OCI-LY7 (cell line): ENCODE measurements at regions not wholly inside any gene's neighbourhood (a gene's known extent, or its start where the extent isn't known, plus 50 kb on each side); places are given as distances from the start of the nearest gene placed in this dataset.
A peak's percentile ranks its signal among the peaks of the same experiment; 100 is the strongest.

Source experiments
- BruUV-seq: library from RNA; stranded (reverse); fragments of 400-500 nt; replicated peaks from 2 replicates; lab custom pipeline; 2021; lab: Mats Ljungman, UMichigan
- CTCF ChIA-PET: fragments of 300-600 bp; sonication (Branson Sonifier 250); formaldehyde crosslinking; loops from one replicate; lab custom pipeline; 2022; ENCODE audit warnings: antibody characterized with exemption; ENCODE audit not compliant: unreplicated experiment; lab: Charles Lee
- POLR2A ChIA-PET: fragments of 300-600 bp; sonication (Branson Sonifier 250); formaldehyde crosslinking; loops from one replicate; lab custom pipeline; 2022; ENCODE audit warnings: antibody characterized with exemption; lab: Charles Lee
- DNase-seq: peaks from one replicate; pipeline ENCODE4 v3.0.0-alpha.2; 2015; ENCODE audit warnings: low spot score
- H2AFZ ChIP-seq: fragments of 200-600 bp; sonication (generic), shearing (Covaris generic); 2 replicates; pipeline ENCODE4 v1.6.1; 2014; ENCODE audit warnings: mild to moderate bottlenecking, antibody characterized with exemption, low read length, moderate library complexity
- H3K27ac ChIP-seq: fragments of 200-600 bp; sonication (generic); 2 replicates; pipeline ENCODE4 v1.5.1; 2014; ENCODE audit warnings: mixed run types, low read depth, mild to moderate bottlenecking, moderate library complexity, low read length, inconsistent platforms; ENCODE audit not compliant: poor library complexity, severe bottlenecking
- H3K36me3 ChIP-seq: fragments of 200-600 bp; sonication (generic); 2 replicates; pipeline ENCODE4 v1.6.1; 2014; ENCODE audit warnings: mild to moderate bottlenecking, antibody characterized with exemption, low read length, moderate library complexity, mixed read lengths; ENCODE audit not compliant: insufficient read depth
- H3K4me1 ChIP-seq: fragments of 200-600 bp; sonication (generic); 2 replicates; pipeline ENCODE4 v1.5.1; 2014; ENCODE audit warnings: mild to moderate bottlenecking, low read length; ENCODE audit not compliant: insufficient read depth, poor library complexity, severe bottlenecking
- H3K4me2 ChIP-seq: fragments of 200-600 bp; sonication (generic); 2 replicates; pipeline ENCODE4 v1.6.1; 2014; ENCODE audit warnings: mild to moderate bottlenecking, low read length
- H3K4me3 ChIP-seq: fragments of 200-600 bp; sonication (generic); 2 replicates; pipeline ENCODE4 v1.5.1; 2014; ENCODE audit warnings: mild to moderate bottlenecking, low read depth, low read length; ENCODE audit not compliant: poor library complexity, severe bottlenecking
- H3K79me2 ChIP-seq: fragments of 200-600 bp; sonication (generic); 2 replicates; pipeline ENCODE4 v1.6.1; 2016; ENCODE audit warnings: low read depth, mild to moderate bottlenecking, low read length, moderate library complexity, mixed read lengths; ENCODE audit not compliant: insufficient read depth
- H3K9me2 ChIP-seq: fragments of 200-600 bp; sonication (generic); 2 replicates; pipeline ENCODE4 v1.6.1; 2016; ENCODE audit warnings: mild to moderate bottlenecking, low read length, mixed read lengths; ENCODE audit not compliant: insufficient read depth
- H3K9me3 ChIP-seq: fragments of 200-600 bp; sonication (generic); 2 replicates; pipeline ENCODE4 v1.6.1; 2014; ENCODE audit warnings: mild to moderate bottlenecking, mixed run types, low read length, mixed read lengths
- H4K20me1 ChIP-seq: fragments of 200-600 bp; sonication (generic); 2 replicates; pipeline ENCODE4 v1.6.1; 2014; ENCODE audit warnings: mild to moderate bottlenecking, antibody characterized with exemption, low read length, moderate library complexity, mixed read lengths; ENCODE audit not compliant: insufficient read depth
- CTCF ChIP-seq: fragments of 200-600 bp; sonication (generic); conservative IDR thresholded peaks from 2 replicates; pipeline ENCODE4 v1.5.1; 2014; ENCODE audit warnings: mild to moderate bottlenecking, antibody characterized with exemption, low read length, moderate library complexity, mixed read lengths
- EZH2phosphoT487 ChIP-seq: fragments of 200-600 bp; sonication (generic); IDR thresholded peaks from 2 replicates; pipeline ENCODE4 v1.6.1; 2018; ENCODE audit warnings: low read depth, borderline replicate concordance, mild to moderate bottlenecking, mixed run types, antibody characterized with exemption, low read length, moderate library complexity, mixed read lengths
- intact Hi-C: fragments of 100-400 bp; cut with micrococcal nuclease; formaldehyde crosslinking; loops from one replicate; pipeline ENCODE4 v1.10.0; 2022; ENCODE audit not compliant: unreplicated experiment

DNA sequence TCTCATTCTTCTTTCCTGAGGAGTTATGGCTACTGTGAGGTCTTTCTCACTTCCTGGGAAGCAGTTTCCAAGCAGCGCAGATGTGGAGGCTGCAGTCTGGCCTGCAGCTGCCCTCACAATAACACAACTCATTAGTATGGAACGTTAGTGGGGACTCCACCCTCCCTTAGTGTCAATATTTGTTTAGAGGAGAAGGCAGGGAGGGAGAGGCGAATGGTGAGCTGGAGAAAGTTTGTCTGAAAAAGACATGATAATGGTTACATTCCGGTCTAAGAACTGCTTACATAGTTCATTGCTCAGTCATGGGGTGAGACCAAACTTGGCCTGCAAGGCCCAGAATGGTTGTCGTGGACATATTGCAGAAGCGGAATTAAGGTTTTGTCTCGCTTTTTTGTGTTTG lies 170.2 kb downstream of the HS3ST3B1 start:
- H3K9me2 ChIP-seq: no peaks in the 10 kb centered on the region
- H3K79me2 ChIP-seq: no peaks in the 10 kb centered on the region
- no peak overlapping the region for H3K4me2 ChIP-seq
- DNase-seq: no peak
- no peak overlapping the region for H2AFZ ChIP-seq
- BruUV-seq: no TSS peak
- no peak overlapping the region for H3K4me3 ChIP-seq
- no peak overlapping the region for H3K27ac ChIP-seq
- intact Hi-C loops: no loop called here
- peaks cover 8% of the 10 kb centered on the region; the same call in 1 of the 2 replicates for H3K9me3 ChIP-seq
- CTCF ChIA-PET: no interaction called here
- no peak for TF ChIP-seq EZH2phosphoT487
- TF ChIP-seq CTCF: no peak
- no peaks in the 10 kb centered on the region; the same call in 1 of the 2 replicates for H3K36me3 ChIP-seq
- no peaks in the 10 kb centered on the region for H3K4me1 ChIP-seq
- POLR2A ChIA-PET: no interaction called here
- H4K20me1 ChIP-seq: no peaks in the 10 kb centered on the region

DNA sequence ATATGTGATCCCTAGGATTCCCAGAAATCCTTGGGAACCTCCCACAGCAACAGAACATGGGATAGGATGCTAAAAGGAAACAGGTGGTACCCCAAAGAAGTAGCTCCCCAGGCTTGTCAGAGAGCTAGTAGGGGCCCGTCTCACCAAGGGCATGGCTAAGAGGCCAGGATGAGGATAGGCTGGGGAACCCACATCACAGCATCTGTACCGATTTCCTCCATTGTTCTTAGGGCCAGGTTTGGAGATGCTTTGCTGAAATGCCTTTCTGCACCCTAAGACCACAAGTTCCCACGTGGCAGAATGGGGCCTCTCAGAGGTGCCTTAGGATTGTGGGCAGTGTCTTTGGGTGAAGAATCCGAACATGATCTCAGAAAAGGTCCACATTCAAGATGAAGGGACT lies 169.5 kb downstream of the HS3ST3B1 start:
- Histone ChIP-seq H3K36me3 (no peaks in the 10 kb centered on the region; the same call in 1 of the 2 replicates), H3K4me1 (no peaks in the 10 kb centered on the region), H3K9me2 (no peaks in the 10 kb centered on the region), H3K79me2 (no peaks in the 10 kb centered on the region), H3K27ac (no peak overlapping the region), H4K20me1 (no peaks in the 10 kb centered on the region), H3K4me3 (no peak overlapping the region), H3K9me3 (peaks cover 8% of the 10 kb centered on the region; the same call in 1 of the 2 replicates), H3K4me2 (no peak overlapping the region), H2AFZ (no peak overlapping the region)
- CTCF ChIA-PET: no interaction called here
- TF ChIP-seq CTCF (no peak), EZH2phosphoT487 (no peak)
- DNase-seq: no peak
- BruUV-seq: no TSS peak
- POLR2A ChIA-PET: no interaction called here
- intact Hi-C loops: no loop called here

DNA sequence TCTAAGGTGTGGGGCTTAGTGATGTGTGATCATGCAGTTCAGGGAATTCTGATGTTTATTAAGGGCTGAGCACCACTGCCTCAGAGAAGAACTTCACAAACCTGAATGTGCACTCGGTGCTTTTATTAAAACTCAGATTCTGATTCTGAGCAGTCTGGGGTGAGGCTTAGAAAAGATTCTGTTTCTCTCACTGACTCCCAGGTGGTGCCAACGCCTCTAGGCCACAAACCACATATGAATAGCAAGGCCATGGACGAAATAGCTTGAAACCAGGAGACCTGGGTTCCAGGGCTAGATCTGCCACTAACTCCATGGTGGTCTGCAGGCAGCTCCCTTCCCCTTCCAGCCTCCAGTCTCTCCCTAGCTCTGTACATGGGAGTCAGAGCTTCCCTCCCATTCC lies 169.1 kb downstream of the HS3ST3B1 start:
- H3K4me2 ChIP-seq: no peak overlapping the region
- intact Hi-C loops: no loop called here
- H3K4me3 ChIP-seq: no peak overlapping the region
- peaks cover 8% of the 10 kb centered on the region; the same call in 1 of the 2 replicates for H3K9me3 ChIP-seq
- no peaks in the 10 kb centered on the region for H4K20me1 ChIP-seq
- CTCF ChIA-PET: no interaction called here
- BruUV-seq: no TSS peak
- no peak overlapping the region for H3K27ac ChIP-seq
- POLR2A ChIA-PET: no interaction called here
- no peaks in the 10 kb centered on the region for H3K79me2 ChIP-seq
- 0 out of 2 replicates have a peak overlapping the region, but pooled peaks have one; percentile 49 for H2AFZ ChIP-seq
- TF ChIP-seq CTCF: no peak
- DNase-seq: no peak
- H3K36me3 ChIP-seq: no peaks in the 10 kb centered on the region; the same call in 1 of the 2 replicates
- H3K4me1 ChIP-seq: no peaks in the 10 kb centered on the region
- no peaks in the 10 kb centered on the region for H3K9me2 ChIP-seq
